ENCODE measurements at regions not wholly inside any gene's neighbourhood (a gene's known extent, or its start where the extent isn't known, plus 50 kb on each side); places are given as distances from the start of the nearest gene placed in this dataset.

DNA sequence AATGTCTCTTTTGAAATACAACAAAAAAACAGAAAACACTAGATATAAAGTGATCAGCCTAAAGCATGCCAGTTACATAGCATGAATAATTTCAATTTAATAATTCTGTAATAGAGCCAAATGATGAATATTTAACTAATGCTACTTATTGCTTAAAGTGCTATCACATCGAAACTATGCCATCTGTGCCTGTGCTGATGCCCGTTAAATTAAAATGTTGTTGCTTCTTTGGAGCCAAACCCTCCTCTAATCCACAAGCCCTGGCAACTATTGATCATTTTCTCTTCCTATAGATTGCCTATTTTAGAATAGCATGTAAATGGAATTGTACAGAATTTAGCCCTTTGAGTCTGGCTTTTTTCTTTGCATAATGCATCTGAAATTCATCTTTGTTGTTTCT is 356.2 kb downstream of the CHSY3 start:
- H3K4me3 Mint-ChIP-seq = no peak overlapping the region
- H3K4me1 Mint-ChIP-seq = no peaks in the 10 kb centered on the region
- TF ChIP-seq, protein P1, sequence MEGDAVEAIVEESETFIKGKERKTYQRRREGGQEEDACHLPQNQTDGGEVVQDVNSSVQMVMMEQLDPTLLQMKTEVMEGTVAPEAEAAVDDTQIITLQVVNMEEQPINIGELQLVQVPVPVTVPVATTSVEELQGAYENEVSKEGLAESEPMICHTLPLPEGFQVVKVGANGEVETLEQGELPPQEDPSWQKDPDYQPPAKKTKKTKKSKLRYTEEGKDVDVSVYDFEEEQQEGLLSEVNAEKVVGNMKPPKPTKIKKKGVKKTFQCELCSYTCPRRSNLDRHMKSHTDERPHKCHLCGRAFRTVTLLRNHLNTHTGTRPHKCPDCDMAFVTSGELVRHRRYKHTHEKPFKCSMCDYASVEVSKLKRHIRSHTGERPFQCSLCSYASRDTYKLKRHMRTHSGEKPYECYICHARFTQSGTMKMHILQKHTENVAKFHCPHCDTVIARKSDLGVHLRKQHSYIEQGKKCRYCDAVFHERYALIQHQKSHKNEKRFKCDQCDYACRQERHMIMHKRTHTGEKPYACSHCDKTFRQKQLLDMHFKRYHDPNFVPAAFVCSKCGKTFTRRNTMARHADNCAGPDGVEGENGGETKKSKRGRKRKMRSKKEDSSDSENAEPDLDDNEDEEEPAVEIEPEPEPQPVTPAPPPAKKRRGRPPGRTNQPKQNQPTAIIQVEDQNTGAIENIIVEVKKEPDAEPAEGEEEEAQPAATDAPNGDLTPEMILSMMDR (conservative IDR thresholded peaks at IDR 0.05) = no peak
- H3K27ac Mint-ChIP-seq (ENCODE audit: unreplicated experiment) = no peak overlapping the region
- no peak for DNase-seq (ENCODE audit: low read depth, low spot score)
- no peaks in the 10 kb centered on the region for H3K27me3 Mint-ChIP-seq (ENCODE audit: low read depth)
- peaks cover 2% of the 10 kb centered on the region for H3K36me3 Mint-ChIP-seq (ENCODE audit: low read depth)
- H3K9me3 Mint-ChIP-seq = peaks cover 3% of the 10 kb centered on the region

GRCh38 chr5:130251931-130252330 is 347.7 kb downstream of the CHSY3 start:
- TF ChIP-seq, protein P1 (conservative IDR thresholded peaks at IDR 0.05) = no peak
- Mint-ChIP-seq H3K9me3 (peaks cover 7% of the 10 kb centered on the region), H3K4me1 (no peaks in the 10 kb centered on the region), H3K36me3 (ENCODE audit: low read depth) (peaks cover 2% of the 10 kb centered on the region), H3K4me3 (no peak overlapping the region), H3K27me3 (ENCODE audit: low read depth) (no peaks in the 10 kb centered on the region), H3K27ac (ENCODE audit: unreplicated experiment) (no peak overlapping the region)
- no peak for DNase-seq (ENCODE audit: low read depth, low spot score)

GRCh38 chr5:130243641-130244040 is 339.4 kb downstream of the CHSY3 start:
- no peak overlapping the region for H3K27ac Mint-ChIP-seq (ENCODE audit: unreplicated experiment)
- no peaks in the 10 kb centered on the region for H3K36me3 Mint-ChIP-seq (ENCODE audit: low read depth)
- H3K27me3 Mint-ChIP-seq (ENCODE audit: low read depth) = no peaks in the 10 kb centered on the region
- peaks cover 3% of the 10 kb centered on the region for H3K9me3 Mint-ChIP-seq
- no peak overlapping the region for H3K4me3 Mint-ChIP-seq
- TF ChIP-seq, protein P1 (conservative IDR thresholded peaks at IDR 0.05) = no peak
- DNase-seq (ENCODE audit: low read depth, low spot score) = no peak
- H3K4me1 Mint-ChIP-seq = no peaks in the 10 kb centered on the region

GRCh38 chr5:130237721-130238120 is 333.5 kb downstream of the CHSY3 start:
- Mint-ChIP-seq H3K9me3 (peaks cover 3% of the 10 kb centered on the region), H3K4me3 (no peak overlapping the region), H3K27me3 (ENCODE audit: low read depth) (no peaks in the 10 kb centered on the region), H3K4me1 (no peaks in the 10 kb centered on the region), H3K27ac (ENCODE audit: unreplicated experiment) (no peak overlapping the region), H3K36me3 (ENCODE audit: low read depth) (no peaks in the 10 kb centered on the region)
- TF ChIP-seq, protein P1 (conservative IDR thresholded peaks at IDR 0.05) = no peak
- no peak for DNase-seq (ENCODE audit: low read depth, low spot score)
